Central memory CD8-positive, alpha-beta T cell (primary cell): ENCODE measurements at regions not wholly inside any gene's neighbourhood (a gene's known extent, or its start where the extent isn't known, plus 50 kb on each side); places are given as distances from the start of the nearest gene placed in this dataset.
"Not testable (repeated sequence)": the region's sequence is repeated elsewhere in the genome, so short reads cannot be mapped to it uniquely, and the experiment has no call there.

Experiments used
- ATAC-seq: fragments of 150-1000 bp; cut with Tn5 transposase; replicated peaks from 2 replicates; pipeline ENCODE4 v1.10.0; 2022; ENCODE audit warnings: mild to moderate bottlenecking, moderate FRiP score, moderate number of reproducible peaks; ENCODE audit not compliant: poor library complexity, severe bottlenecking; ENCODE audit errors: extremely low read depth
- DNase-seq, 2 donors: peaks; one replicate each; pipeline ENCODE4 v3.0.0; 2021; ENCODE audit warnings: low spot score in 2 of 2
- H3K27ac Mint-ChIP-seq: one replicate; pipeline ENCODE4 v1.8.0; 2022; ENCODE audit warnings: low read depth, mild to moderate bottlenecking, moderate library complexity, mixed read lengths
- H3K27me3 Mint-ChIP-seq: one replicate; pipeline ENCODE4 v1.8.0; 2022; ENCODE audit warnings: mixed read lengths
- H3K36me3 Mint-ChIP-seq: one replicate; pipeline ENCODE4 v1.8.0; 2022; ENCODE audit warnings: mild to moderate bottlenecking, moderate library complexity, mixed read lengths; ENCODE audit not compliant: insufficient read depth
- H3K4me1 Mint-ChIP-seq: one replicate; pipeline ENCODE4 v1.8.0; 2022; ENCODE audit warnings: mixed read lengths
- H3K4me3 Mint-ChIP-seq: one replicate; pipeline ENCODE4 v1.8.0; 2022; ENCODE audit warnings: mild to moderate bottlenecking, moderate library complexity, mixed read lengths
- H3K9me3 Mint-ChIP-seq: one replicate; pipeline ENCODE4 v1.8.0; 2022; ENCODE audit warnings: mixed read lengths

DNA sequence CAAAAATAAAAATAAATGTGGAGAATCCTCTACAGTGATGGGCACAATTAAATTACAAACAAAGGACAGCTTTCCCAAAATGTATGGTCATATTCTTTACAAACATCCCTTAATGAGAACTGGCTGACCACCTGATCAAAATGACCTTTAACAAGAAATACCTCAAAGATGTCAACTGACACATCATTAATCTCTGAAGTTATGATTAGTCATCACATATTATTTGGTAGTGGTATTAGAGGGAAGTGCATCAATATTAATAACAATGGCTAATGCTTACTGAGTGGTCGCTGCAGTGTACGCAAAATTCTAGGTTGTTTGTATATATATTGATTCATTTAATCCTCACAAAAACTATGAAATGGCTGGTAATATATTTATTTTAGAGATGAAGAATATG, 340.6 kb downstream of the GJA1 start:
- Mint-ChIP-seq H3K36me3 (no peaks in the 10 kb centered on the region), H3K4me1 (no peaks in the 10 kb centered on the region), H3K4me3 (no peak overlapping the region), H3K27ac (no peak overlapping the region), H3K9me3 (peaks cover 6% of the 10 kb centered on the region), H3K27me3 (no peaks in the 10 kb centered on the region)
- ATAC-seq, result no peak
- no peak for DNase-seq

DNA sequence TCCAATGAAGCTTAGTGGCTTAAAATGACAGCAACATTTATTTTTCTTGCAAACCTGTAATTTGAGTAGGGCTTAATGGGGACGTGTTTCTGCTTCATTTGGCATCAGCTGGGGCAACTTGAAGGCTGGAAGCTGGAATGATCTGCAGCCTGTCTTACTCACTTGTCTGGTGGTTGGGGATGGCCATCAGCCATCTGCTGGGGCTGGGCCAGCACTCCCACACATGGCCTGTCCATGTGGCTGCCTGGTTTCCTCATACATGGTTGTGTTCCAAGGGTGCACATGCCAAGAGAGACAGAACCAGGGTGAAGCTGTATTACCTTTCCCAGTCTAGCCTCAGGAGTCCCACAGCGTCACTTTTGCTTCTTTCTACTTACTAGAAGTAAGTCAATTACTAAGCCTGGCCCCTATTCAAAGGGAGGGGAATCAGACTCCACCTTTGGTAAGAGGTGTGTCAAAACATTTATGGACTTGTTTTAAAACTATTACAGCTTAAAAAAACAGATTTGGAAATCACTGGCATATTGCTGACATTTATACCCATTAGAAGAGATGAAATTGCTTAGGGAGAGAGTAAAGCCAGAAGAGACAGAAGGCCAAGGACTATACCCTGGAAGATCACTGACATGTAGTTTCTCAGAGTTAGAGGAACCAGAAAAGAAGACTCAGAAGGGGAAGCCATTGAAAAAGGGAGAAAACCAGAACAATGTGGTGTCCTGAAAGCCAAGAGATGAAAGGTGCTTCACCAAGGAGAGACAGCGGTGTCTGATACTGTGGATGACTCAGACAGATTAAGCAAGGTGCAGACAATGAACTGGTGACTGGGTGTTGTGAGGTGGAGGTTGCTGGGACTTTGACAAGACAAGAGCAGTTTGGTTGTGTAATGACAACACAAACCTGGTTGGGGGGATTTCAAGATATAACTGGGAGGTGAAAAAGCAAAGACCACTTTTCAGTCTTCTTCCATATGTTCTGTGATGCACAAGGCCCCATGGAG, 345.2 kb downstream of the GJA1 start:
- H3K4me1 Mint-ChIP-seq, result no peaks in the 10 kb centered on the region
- H3K36me3 Mint-ChIP-seq, result no peaks in the 10 kb centered on the region
- no peak overlapping the region for H3K27ac Mint-ChIP-seq
- peaks cover 13% of the 10 kb centered on the region for H3K9me3 Mint-ChIP-seq
- H3K27me3 Mint-ChIP-seq, result no peaks in the 10 kb centered on the region
- no peak overlapping the region for H3K4me3 Mint-ChIP-seq
- DNase-seq, result no peak
- no peak for ATAC-seq

DNA sequence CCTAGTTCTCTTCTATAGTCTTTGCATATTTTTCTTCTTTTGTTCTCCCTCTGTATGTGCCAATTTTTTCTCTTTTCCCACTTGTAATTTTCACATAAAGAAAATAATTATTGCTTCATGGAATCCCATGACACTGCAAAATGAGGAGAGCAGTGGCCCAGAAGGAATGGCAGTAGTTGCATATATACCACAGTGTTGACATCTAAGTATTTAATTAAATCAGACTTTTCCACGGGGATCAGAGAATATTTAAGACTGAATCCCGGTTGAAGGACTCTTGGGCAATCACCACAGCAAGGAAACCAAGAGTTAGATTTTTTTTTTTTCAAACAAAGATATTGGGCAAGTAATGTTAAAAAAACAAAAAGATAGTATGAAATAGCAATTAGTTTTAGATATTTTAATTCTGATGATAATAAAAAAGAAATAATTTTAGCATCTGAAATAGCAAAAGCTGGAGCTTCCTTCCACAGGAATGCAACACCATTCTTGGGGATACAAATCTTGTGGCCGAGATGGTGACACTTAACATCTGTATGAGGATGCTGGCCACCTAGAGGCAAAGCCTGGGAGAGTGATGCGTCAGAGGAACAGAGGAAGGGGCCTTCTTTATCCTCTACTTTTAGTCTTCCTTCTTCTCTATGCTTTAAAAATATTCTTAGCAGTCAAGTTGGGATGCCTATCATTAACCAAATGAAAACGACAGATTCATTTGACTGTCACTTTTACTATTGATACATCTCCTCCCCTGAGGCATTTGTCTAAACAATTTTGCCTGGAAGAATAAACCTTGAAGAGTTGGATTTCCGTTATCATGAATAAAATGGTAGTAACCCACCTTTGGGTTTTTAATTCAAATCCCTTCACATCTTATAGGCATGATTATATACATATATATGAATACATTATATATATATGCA, 356.2 kb downstream of the GJA1 start:
- H3K27ac Mint-ChIP-seq, result no peak overlapping the region
- H3K4me1 Mint-ChIP-seq, result no peaks in the 10 kb centered on the region
- DNase-seq (no peak), ATAC-seq (no peak)
- H3K36me3 Mint-ChIP-seq, result peaks cover 1% of the 10 kb centered on the region
- H3K4me3 Mint-ChIP-seq, result no peak overlapping the region
- no peaks in the 10 kb centered on the region for H3K27me3 Mint-ChIP-seq
- H3K9me3 Mint-ChIP-seq, result peaks cover 6% of the 10 kb centered on the region

DNA sequence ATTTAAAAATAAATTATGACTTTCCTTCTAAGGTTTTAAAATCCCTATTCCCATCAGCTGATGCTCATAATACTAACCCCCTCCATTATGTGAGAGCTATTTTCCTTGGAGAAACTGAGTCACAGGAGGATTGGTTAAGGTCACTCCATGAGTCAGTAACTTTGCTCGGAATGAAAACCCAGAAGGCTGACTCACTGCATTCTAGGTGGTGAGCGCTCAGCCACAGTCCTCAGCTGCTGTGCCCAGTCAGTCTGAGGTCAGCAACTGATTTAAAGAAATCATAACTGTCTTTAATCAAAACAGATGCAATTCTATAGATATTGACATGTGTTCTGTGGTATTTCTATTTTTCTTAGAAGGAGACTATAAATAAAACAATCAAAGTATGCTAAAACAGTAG, 359.2 kb downstream of the GJA1 start:
- ATAC-seq, result no peak
- H3K4me1 Mint-ChIP-seq, result no peaks in the 10 kb centered on the region
- H3K9me3 Mint-ChIP-seq, result peaks cover 14% of the 10 kb centered on the region
- H3K36me3 Mint-ChIP-seq, result peaks cover 1% of the 10 kb centered on the region
- H3K4me3 Mint-ChIP-seq, result no peak overlapping the region
- DNase-seq, result no peak
- no peak overlapping the region for H3K27ac Mint-ChIP-seq
- H3K27me3 Mint-ChIP-seq, result no peaks in the 10 kb centered on the region

DNA sequence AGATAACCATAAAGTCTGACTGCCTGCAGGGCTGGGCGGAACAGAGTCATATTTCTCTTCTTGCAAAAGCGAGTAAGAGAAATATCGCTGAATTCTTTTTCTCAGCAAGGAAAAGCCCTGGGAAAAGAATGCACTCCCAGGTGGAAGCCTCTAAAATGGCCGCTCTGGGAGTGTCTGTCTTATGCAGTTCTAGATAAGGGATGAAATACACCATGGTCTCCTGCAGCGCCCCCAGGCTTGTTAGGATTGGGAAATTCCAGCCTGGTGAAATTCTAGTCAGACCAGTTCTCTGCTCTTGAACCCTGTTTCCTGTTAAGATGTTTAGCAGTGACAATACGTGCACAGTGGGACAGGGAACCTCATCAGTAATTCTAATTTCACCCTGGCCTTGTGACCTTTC, 362.2 kb downstream of the GJA1 start:
- not testable (repeated sequence) for H3K27me3 Mint-ChIP-seq, H3K36me3 Mint-ChIP-seq, DNase-seq, H3K4me3 Mint-ChIP-seq, H3K4me1 Mint-ChIP-seq, ATAC-seq, H3K27ac Mint-ChIP-seq
- H3K9me3 Mint-ChIP-seq, result peaks cover 20% of the 10 kb centered on the region

DNA sequence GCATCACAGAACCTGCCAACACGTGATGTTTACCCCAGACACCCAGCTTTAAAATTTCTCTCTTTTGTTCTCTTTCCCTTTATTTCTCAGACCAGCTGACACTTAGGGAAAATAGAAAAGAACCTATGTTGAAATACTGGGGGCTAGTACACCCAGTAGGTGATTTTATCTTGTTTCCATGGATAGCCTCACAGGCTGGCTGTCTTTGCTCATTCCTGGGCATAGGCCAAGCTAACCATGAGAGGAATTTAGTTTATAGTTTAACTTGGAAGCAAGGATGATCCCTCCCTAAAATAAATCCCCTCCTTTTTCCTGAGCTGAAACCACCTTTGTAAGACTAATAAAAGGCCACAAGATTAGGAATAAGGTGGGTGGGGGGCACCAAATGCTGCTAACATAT, 362.7 kb downstream of the GJA1 start:
- H3K27me3 Mint-ChIP-seq, H3K4me1 Mint-ChIP-seq, DNase-seq, H3K27ac Mint-ChIP-seq, ATAC-seq, H3K36me3 Mint-ChIP-seq, H3K4me3 Mint-ChIP-seq: not testable (repeated sequence)
- H3K9me3 Mint-ChIP-seq, result peaks cover 20% of the 10 kb centered on the region

DNA sequence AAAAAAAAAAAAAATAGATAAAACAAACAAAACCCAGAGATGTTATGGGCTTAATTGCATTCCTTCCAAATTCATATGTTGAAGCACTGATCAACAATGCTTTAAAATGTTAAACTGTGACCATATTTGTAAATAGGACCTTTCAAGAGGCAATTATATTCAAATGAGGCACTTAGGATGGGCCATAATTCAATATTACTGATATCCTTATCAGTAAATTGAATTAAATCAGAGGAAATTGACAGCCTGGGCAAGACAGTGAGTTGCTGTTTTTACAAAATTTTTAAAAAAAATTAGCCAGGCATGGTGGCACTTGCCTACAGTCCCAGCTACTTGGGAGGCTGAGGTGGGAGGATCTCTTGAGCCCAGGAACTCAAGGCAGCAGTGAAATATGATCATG, 364.1 kb downstream of the GJA1 start:
- no peak overlapping the region for H3K27ac Mint-ChIP-seq
- H3K4me3 Mint-ChIP-seq, result no peak overlapping the region
- peaks cover 1% of the 10 kb centered on the region for H3K36me3 Mint-ChIP-seq
- H3K27me3 Mint-ChIP-seq, result no peaks in the 10 kb centered on the region
- no peak for DNase-seq
- no peak for ATAC-seq
- H3K4me1 Mint-ChIP-seq, result no peaks in the 10 kb centered on the region
- H3K9me3 Mint-ChIP-seq, result peaks cover 25% of the 10 kb centered on the region

DNA sequence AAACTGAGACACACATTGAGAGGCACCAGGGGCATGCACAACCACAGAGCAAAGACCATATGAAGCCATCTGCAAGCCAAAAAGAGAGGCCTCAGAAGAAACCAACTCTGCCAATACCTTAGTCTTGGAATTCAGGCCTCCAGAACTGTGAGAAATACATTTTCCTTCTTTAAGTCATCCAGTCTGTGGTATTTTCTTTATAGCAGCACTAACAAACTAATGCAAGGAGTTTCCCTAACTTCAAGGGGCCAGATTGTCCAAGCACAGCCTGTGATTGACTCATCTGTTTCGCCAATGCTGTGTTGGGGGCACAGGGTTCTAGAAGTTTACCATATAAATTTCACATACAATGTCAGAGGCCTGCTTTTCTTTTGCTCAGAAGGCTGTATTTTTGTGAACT, 364.6 kb downstream of the GJA1 start:
- no peaks in the 10 kb centered on the region for H3K27me3 Mint-ChIP-seq
- no peak overlapping the region for H3K27ac Mint-ChIP-seq
- no peak for ATAC-seq
- peaks cover 25% of the 10 kb centered on the region for H3K9me3 Mint-ChIP-seq
- no peak overlapping the region for H3K4me3 Mint-ChIP-seq
- no peaks in the 10 kb centered on the region for H3K4me1 Mint-ChIP-seq
- no peak for DNase-seq
- H3K36me3 Mint-ChIP-seq, result peaks cover 1% of the 10 kb centered on the region

DNA sequence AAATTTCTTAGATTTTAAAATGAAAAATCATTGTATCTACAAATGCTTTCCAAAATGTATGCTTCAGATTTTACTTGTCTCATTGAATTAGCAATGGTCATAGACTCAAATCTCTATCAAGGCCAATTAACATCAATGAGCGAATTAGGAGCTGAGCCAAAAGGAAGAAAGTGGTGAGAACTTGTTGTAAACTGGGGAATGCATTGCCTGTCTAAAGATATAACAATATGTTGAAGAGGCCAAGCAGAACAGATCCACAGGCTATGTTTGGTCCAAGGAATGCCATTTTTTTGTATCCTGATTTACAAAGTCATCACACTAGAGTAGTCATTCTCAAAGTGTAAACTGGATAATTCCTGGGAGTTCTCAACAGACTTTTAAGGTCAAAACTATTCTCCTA, 370.7 kb downstream of the GJA1 start:
- H3K4me3 Mint-ChIP-seq, result no peak overlapping the region
- H3K27ac Mint-ChIP-seq, result no peak overlapping the region
- H3K27me3 Mint-ChIP-seq, result no peaks in the 10 kb centered on the region
- ATAC-seq (no peak), DNase-seq (no peak)
- peaks cover 5% of the 10 kb centered on the region for H3K9me3 Mint-ChIP-seq
- no peaks in the 10 kb centered on the region for H3K4me1 Mint-ChIP-seq
- H3K36me3 Mint-ChIP-seq, result no peaks in the 10 kb centered on the region

DNA sequence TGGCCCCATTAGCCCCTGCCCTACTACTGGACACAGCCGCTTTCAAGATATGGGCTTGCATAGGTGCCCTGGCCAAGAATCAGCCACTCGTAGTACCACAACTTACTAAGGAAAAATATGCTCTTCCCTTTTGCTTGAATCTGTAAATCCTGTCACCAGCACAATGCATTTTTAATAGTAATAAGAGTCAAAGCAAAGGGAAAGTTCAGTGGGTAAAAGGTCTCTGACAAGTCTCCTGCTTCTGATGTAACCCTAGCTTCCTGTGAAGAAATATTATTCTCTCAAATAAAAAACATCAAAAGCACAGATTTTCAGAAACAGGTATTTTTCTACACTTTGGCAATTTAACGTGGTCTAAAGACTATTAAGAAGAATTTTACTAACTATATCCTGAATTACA, 373.8 kb downstream of the GJA1 start:
- Mint-ChIP-seq H3K27ac (no peak overlapping the region), H3K4me1 (no peaks in the 10 kb centered on the region), H3K36me3 (no peaks in the 10 kb centered on the region), H3K27me3 (no peaks in the 10 kb centered on the region), H3K4me3 (no peak overlapping the region), H3K9me3 (no peaks in the 10 kb centered on the region)
- DNase-seq, result no peak
- ATAC-seq, result no peak

DNA sequence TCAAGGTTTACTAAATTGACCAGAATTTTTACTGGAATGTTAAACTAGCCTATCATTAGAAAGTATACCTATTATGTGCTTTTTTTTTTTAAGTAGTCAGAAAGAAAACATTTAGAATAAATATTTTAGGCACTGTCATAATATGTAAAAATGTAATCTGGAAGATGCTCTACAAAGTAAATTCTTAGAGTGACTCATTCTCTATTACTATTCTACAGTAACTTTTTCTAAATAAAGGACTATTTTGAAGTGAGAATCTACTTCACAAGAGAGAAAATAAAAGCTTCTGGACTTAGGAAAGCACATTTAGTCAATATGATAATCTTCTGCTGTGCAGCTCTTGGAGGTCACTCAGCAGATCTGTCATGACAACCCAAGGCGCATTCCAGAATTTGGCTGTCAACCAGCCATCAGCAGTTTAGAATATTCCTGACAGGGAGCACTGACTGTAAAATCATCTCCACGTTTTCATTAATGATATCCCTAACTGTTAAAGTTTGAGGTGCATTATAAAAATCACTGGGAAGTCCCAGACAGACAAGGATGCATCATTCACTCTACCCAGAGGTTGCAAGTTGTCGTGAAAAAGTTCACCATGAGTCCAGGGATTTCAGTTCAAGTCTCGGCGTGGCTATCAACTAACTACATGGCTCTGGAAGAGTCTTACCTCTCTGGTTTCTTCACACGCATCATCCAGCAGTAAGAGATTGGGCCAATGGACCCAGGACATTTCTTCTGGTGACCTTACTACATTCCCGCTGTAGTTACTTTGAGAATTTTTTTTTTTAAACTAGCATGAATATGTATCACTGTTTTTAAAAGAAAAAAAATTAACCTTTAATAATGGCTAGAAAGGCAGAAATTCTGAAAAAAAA, 374.9 kb downstream of the GJA1 start:
- Mint-ChIP-seq H3K27ac (no peak overlapping the region), H3K27me3 (no peaks in the 10 kb centered on the region), H3K4me1 (no peaks in the 10 kb centered on the region), H3K9me3 (no peaks in the 10 kb centered on the region), H3K4me3 (no peak overlapping the region), H3K36me3 (no peaks in the 10 kb centered on the region)
- no peak for ATAC-seq
- no peak for DNase-seq

DNA sequence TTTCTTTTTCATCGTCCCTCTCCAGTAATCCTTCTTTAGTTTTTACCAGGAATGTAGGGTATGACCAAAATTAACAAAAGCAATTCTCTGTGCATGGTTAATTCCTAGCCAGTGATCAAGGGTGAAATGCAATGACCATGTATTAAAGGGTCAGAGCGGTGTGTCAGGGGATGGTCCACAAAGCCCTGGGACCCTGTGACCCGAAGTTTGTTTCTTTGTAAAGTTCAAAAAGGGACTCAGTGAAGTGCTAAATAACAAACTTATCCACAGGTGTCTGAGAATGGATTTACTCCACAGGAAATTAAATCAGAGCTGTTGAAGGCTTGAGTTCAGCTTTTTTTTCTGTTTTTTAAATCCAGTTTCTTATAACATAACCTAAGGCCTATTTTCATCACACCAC, 375.7 kb downstream of the GJA1 start:
- H3K9me3 Mint-ChIP-seq, result no peaks in the 10 kb centered on the region
- no peak overlapping the region for H3K27ac Mint-ChIP-seq
- H3K36me3 Mint-ChIP-seq, result no peaks in the 10 kb centered on the region
- H3K4me1 Mint-ChIP-seq, result no peaks in the 10 kb centered on the region
- no peaks in the 10 kb centered on the region for H3K27me3 Mint-ChIP-seq
- no peak overlapping the region for H3K4me3 Mint-ChIP-seq
- no peak for ATAC-seq
- no peak for DNase-seq
